GM21825 (cell line): ENCODE measurements at regions not wholly inside any gene's neighbourhood (a gene's known extent, or its start where the extent isn't known, plus 50 kb on each side); places are given as distances from the start of the nearest gene placed in this dataset.
"Not testable (repeated sequence)": the region's sequence is repeated elsewhere in the genome, so short reads cannot be mapped to it uniquely, and the experiment has no call there.

Experiments
- ATAC-seq: cut with Tn5 transposase; IDR thresholded peaks from one replicate; pipeline ENCODE4 v1.9.1; 2021; ENCODE audit warnings: mild to moderate bottlenecking, moderate library complexity; ENCODE audit not compliant: unreplicated experiment

GRCh38 chr14:55845963-55846825, 266.2 kb downstream of the KTN1 start:
- no peak for ATAC-seq

- no peak for ATAC-seq
Measured at GRCh38 chr14:55846826-55847446, 266.9 kb downstream of the KTN1 start.

GRCh38 chr14:55847766-55848165, 267.8 kb downstream of the KTN1 start:
- ATAC-seq: no peak

- no peak for ATAC-seq
Measured at GRCh38 chr14:55848964-55849363, 269.0 kb downstream of the KTN1 start.

- ATAC-seq: no peak
Measured at GRCh38 chr14:55849833-55850232, 268.4 kb upstream of the PELI2 start.

- ATAC-seq: no peak
Measured at GRCh38 chr14:55850825-55851241, 267.4 kb upstream of the PELI2 start.

- no peak for ATAC-seq
Measured at GRCh38 chr14:55851301-55851700, 266.9 kb upstream of the PELI2 start.

GRCh38 chr14:55851961-55852360, 266.2 kb upstream of the PELI2 start:
- ATAC-seq: no peak

GRCh38 chr14:55855751-55856150, 262.5 kb upstream of the PELI2 start:
- ATAC-seq: no peak

- no peak for ATAC-seq
Measured at GRCh38 chr14:55858604-55859003, 259.6 kb upstream of the PELI2 start.

- ATAC-seq: not testable (repeated sequence)
Measured at GRCh38 chr14:55861561-55861960, 256.6 kb upstream of the PELI2 start.

- no peak for ATAC-seq
Measured at GRCh38 chr14:55864890-55865655, 253.1 kb upstream of the PELI2 start.

GRCh38 chr14:55867311-55867710, 250.9 kb upstream of the PELI2 start:
- ATAC-seq: no peak

- no peak for ATAC-seq
Measured at GRCh38 chr14:55867719-55868118, 250.5 kb upstream of the PELI2 start.

GRCh38 chr14:55869397-55870049, 248.7 kb upstream of the PELI2 start:
- no peak for ATAC-seq

- ATAC-seq: no peak
Measured at GRCh38 chr14:55873169-55873568, 245.0 kb upstream of the PELI2 start.

GRCh38 chr14:55874785-55875184, 243.4 kb upstream of the PELI2 start:
- no peak for ATAC-seq

- no peak for ATAC-seq
Measured at GRCh38 chr14:55877942-55878341, 240.3 kb upstream of the PELI2 start.

- ATAC-seq: no peak
Measured at GRCh38 chr14:55881577-55882241, 236.5 kb upstream of the PELI2 start.

- ATAC-seq: no peak
Measured at GRCh38 chr14:55884819-55885218, 233.4 kb upstream of the PELI2 start.

GRCh38 chr14:55889124-55889523, 229.1 kb upstream of the PELI2 start:
- no peak for ATAC-seq
